T-helper 17 cell (primary cell): ENCODE measurements at regions not wholly inside any gene's neighbourhood (a gene's known extent, or its start where the extent isn't known, plus 50 kb on each side); places are given as distances from the start of the nearest gene placed in this dataset.

Experiments used
- ATAC-seq: fragments of 150-1000 bp; cut with Tn5 transposase; 2 replicates; pipeline ENCODE4 v1.10.0; 2021; ENCODE audit warnings: mild to moderate bottlenecking, moderate library complexity
- DNase-seq, 3 donors: peaks; one replicate each; pipeline versions ENCODE4 v3.0.0 to v3.0.0-alpha.2; 2020 to 2021
- H3K9me3 ChIP-seq: one replicate; pipeline ENCODE4 v1.7.0; 2013; ENCODE audit warnings: low read length, mild to moderate bottlenecking; ENCODE audit not compliant: control insufficient read depth, poor library complexity, severe bottlenecking
- H3K27ac Mint-ChIP-seq: one replicate; pipeline ENCODE4 v1.8.0; 2022; ENCODE audit warnings: mild to moderate bottlenecking, moderate library complexity, mixed read lengths
- H3K27me3 Mint-ChIP-seq: one replicate; pipeline ENCODE4 v1.8.0; 2022; ENCODE audit warnings: mixed read lengths
- H3K36me3 Mint-ChIP-seq: one replicate; pipeline ENCODE4 v1.8.0; 2022; ENCODE audit warnings: low read depth, mixed read lengths
- H3K4me1 Mint-ChIP-seq: one replicate; pipeline ENCODE4 v1.8.0; 2022; ENCODE audit warnings: mild to moderate bottlenecking, mixed read lengths
- H3K4me3 Mint-ChIP-seq: one replicate; pipeline ENCODE4 v1.8.0; 2022; ENCODE audit warnings: mild to moderate bottlenecking, moderate library complexity, mixed read lengths

DNA sequence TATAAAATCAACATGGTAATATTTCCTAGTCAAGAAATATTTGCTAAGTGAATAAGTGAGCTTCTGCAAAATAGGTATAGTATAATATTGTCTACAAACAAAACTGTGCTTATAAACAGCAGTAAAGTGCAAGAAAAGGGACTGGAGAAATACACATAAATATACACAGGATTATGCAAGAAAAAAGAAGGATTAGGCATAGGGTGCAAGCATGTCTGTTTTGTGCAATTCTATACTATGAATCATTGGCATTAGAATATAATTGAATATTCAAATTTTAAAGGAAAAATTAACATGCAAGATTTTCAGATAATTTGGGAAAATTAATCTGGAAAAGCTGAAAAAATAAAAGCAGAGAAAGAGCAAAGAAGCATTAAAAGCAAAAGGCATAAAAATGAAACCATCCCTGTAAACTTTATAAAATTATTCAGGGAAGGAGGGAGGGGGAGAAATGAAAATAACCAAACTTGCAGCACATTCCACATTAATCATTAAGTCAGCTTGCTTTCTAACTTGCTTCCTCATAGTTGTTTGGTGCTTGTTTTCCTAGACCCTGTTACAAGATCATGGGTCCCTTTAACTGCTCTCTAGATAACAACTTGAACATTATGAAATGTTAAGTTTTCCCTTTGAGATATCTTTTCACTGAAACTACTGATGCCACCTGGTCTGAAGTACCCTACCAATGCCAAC is 147.4 kb upstream of the STAC start:
- no peak for ATAC-seq
- Mint-ChIP-seq H3K4me3 (no peak overlapping the region), H3K36me3 (no peaks in the 10 kb centered on the region), H3K27ac (no peak overlapping the region), H3K4me1 (no peaks in the 10 kb centered on the region), H3K27me3 (no peaks in the 10 kb centered on the region)
- no peaks in the 10 kb centered on the region for H3K9me3 ChIP-seq
- no peak for DNase-seq

- no peak overlapping the region for H3K4me3 Mint-ChIP-seq
- no peaks in the 10 kb centered on the region for H3K27me3 Mint-ChIP-seq
- no peaks in the 10 kb centered on the region for H3K4me1 Mint-ChIP-seq
- ATAC-seq: no peak
- no peak for DNase-seq
- no peak overlapping the region for H3K27ac Mint-ChIP-seq
- no peaks in the 10 kb centered on the region for H3K36me3 Mint-ChIP-seq
- no peaks in the 10 kb centered on the region for H3K9me3 ChIP-seq
Observed at GRCh38 chr3:36244728-36245127, 135.6 kb upstream of the STAC start.

DNA sequence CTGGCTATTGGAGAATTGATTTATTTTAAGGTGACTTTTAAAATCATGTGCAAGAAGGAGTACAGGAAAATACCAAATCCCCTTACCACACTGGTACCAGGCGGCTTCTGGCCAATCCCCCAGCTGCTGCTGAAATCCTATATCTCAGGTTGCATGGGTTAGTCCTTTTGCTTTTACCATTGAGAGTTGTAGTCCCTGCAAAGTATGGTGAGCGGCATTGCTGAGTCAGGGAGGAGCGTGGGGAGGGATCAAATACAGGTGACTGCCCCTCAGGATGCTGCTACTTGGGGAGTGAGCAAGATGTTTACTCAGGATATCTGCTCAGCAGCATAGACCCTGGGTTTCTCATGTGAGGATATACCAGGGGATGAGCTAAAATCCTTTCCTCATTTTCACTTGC is 131.9 kb upstream of the STAC start:
- no peaks in the 10 kb centered on the region for H3K4me1 Mint-ChIP-seq
- DNase-seq: no peak
- no peaks in the 10 kb centered on the region for H3K36me3 Mint-ChIP-seq
- no peaks in the 10 kb centered on the region for H3K9me3 ChIP-seq
- H3K4me3 Mint-ChIP-seq: no peak overlapping the region
- no peak for ATAC-seq
- H3K27ac Mint-ChIP-seq: no peak overlapping the region
- H3K27me3 Mint-ChIP-seq: no peaks in the 10 kb centered on the region

DNA sequence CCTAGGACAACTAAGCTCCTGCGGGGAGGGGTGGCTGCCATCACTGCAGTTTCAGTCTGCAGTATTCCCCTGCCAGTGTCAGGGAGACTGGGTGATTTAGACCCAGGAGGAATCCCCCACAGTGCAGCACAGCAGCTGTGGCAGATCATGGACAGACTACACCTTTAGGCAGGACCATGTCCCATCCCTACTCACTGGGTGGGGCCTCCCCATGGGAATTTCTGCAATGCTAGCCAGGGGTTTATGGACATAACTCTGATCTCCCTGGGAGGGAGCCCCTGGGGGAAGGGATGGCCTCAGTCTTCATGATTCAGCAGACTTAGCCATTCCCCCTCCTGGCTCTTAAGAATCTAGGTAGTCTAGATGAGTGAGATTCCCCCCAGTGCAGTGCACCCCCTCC is 130.1 kb upstream of the STAC start:
- Mint-ChIP-seq H3K27ac (no peak overlapping the region), H3K36me3 (no peaks in the 10 kb centered on the region), H3K4me3 (no peak overlapping the region), H3K4me1 (no peaks in the 10 kb centered on the region), H3K27me3 (no peaks in the 10 kb centered on the region)
- no peaks in the 10 kb centered on the region for H3K9me3 ChIP-seq
- ATAC-seq: no peak
- no peak for DNase-seq

DNA sequence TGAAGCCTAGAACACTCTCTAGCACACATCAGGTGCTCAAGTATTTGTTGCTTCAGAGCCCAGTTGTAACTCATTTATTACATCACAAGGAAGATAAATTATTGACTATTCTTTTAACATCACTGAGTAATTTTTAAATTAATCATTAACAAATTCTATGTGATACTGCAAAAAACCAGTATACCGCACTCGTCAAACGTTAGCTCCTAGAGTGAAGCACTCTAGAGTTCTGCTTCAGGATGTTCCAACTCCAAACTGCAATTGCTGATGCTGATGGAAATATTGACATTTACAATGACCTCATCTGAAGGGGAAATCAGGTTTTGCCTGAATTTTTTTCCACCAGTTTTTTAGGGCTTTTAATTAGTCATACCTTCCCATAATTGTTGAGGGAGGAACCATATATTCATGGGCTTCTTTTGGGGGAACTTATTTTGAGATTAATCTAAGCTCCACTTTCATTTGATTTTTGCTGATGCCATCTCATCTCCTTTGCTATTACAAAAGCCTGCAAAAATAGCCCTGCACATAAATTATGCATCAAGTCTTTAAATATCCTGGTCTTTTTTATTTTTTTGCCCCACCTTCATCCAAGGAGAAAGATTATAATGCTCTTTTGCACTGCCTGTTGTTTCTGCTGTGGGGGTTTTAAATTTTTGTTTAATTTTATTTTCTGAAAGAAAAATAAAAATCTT is 123.0 kb upstream of the STAC start:
- H3K4me1 Mint-ChIP-seq: no peaks in the 10 kb centered on the region
- no peaks in the 10 kb centered on the region for H3K27me3 Mint-ChIP-seq
- no peak overlapping the region for H3K4me3 Mint-ChIP-seq
- ATAC-seq (no peak), DNase-seq (no peak)
- no peaks in the 10 kb centered on the region for H3K36me3 Mint-ChIP-seq
- H3K9me3 ChIP-seq: no peaks in the 10 kb centered on the region
- H3K27ac Mint-ChIP-seq: no peak overlapping the region

- no peak for ATAC-seq
- Mint-ChIP-seq H3K27me3 (no peaks in the 10 kb centered on the region), H3K4me3 (no peak overlapping the region), H3K36me3 (no peaks in the 10 kb centered on the region), H3K4me1 (no peaks in the 10 kb centered on the region), H3K27ac (no peak overlapping the region)
- no peak for DNase-seq
- no peaks in the 10 kb centered on the region for H3K9me3 ChIP-seq
Observed at GRCh38 chr3:36258421-36258820, 121.9 kb upstream of the STAC start.

DNA sequence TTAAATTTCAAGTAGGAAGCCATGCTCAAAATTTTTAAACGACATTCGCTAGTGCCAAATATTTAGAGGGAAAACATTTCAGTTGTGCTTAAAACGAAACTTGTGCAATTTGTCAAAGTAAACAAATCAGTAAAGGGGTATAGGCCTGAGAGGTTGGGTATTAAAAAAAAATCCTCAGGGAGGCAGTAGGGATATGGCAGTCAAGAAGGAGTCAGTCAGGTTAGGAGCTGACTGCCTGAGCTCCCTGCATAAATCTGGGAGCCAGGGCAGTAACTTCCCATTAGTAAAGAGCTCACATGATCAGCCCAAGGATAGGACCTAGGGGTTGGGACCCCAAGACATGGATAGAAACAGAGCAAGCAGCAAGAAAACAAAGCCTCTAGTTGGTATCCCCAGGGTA is 120.7 kb upstream of the STAC start:
- H3K27ac Mint-ChIP-seq: no peak overlapping the region
- DNase-seq (no peak), ATAC-seq (no peak)
- no peaks in the 10 kb centered on the region for H3K36me3 Mint-ChIP-seq
- H3K4me1 Mint-ChIP-seq: no peaks in the 10 kb centered on the region
- no peak overlapping the region for H3K4me3 Mint-ChIP-seq
- H3K9me3 ChIP-seq: no peaks in the 10 kb centered on the region
- no peaks in the 10 kb centered on the region for H3K27me3 Mint-ChIP-seq

GRCh38 chr3:36269274-36269673 is 111.0 kb upstream of the STAC start:
- Mint-ChIP-seq H3K4me1 (no peaks in the 10 kb centered on the region), H3K27ac (no peak overlapping the region), H3K36me3 (no peaks in the 10 kb centered on the region), H3K27me3 (no peaks in the 10 kb centered on the region), H3K4me3 (no peak overlapping the region)
- ATAC-seq (no peak), DNase-seq (no peak)
- H3K9me3 ChIP-seq: no peaks in the 10 kb centered on the region

DNA sequence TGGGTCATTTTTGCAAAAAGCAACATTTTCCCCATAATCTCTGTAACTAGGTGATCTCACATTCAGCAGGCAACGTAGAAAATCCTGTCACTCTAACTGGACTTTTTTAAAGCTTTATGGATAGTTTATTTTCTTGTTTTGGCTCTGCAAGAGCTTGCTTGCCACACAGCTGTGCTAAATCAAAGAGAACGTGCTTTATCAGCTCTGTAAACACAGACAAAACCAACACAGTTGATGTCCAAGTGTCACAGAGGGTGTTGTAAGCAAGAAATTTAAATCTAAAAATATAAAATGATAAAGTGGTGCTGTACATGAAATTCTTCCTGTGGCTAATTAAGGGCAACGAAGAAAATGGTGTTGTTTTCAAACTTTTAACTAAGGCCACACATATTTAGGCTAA is 97.5 kb upstream of the STAC start:
- DNase-seq: no peak
- H3K36me3 Mint-ChIP-seq: no peaks in the 10 kb centered on the region
- no peak overlapping the region for H3K27ac Mint-ChIP-seq
- no peaks in the 10 kb centered on the region for H3K9me3 ChIP-seq
- ATAC-seq: no peak
- H3K4me1 Mint-ChIP-seq: no peaks in the 10 kb centered on the region
- no peaks in the 10 kb centered on the region for H3K27me3 Mint-ChIP-seq
- H3K4me3 Mint-ChIP-seq: no peak overlapping the region

GRCh38 chr3:36295296-36295695 is 85.0 kb upstream of the STAC start:
- DNase-seq (no peak), ATAC-seq (no peak)
- Mint-ChIP-seq H3K4me1 (no peaks in the 10 kb centered on the region), H3K36me3 (no peaks in the 10 kb centered on the region), H3K27ac (no peak overlapping the region), H3K27me3 (no peaks in the 10 kb centered on the region), H3K4me3 (no peak overlapping the region)
- H3K9me3 ChIP-seq: no peaks in the 10 kb centered on the region

- no peaks in the 10 kb centered on the region for H3K9me3 ChIP-seq
- no peaks in the 10 kb centered on the region for H3K36me3 Mint-ChIP-seq
- DNase-seq (no peak), ATAC-seq (no peak)
- no peaks in the 10 kb centered on the region for H3K4me1 Mint-ChIP-seq
- no peak overlapping the region for H3K4me3 Mint-ChIP-seq
- H3K27ac Mint-ChIP-seq: no peak overlapping the region
- no peaks in the 10 kb centered on the region for H3K27me3 Mint-ChIP-seq
Observed at GRCh38 chr3:36297195-36297594, 83.1 kb upstream of the STAC start.

DNA sequence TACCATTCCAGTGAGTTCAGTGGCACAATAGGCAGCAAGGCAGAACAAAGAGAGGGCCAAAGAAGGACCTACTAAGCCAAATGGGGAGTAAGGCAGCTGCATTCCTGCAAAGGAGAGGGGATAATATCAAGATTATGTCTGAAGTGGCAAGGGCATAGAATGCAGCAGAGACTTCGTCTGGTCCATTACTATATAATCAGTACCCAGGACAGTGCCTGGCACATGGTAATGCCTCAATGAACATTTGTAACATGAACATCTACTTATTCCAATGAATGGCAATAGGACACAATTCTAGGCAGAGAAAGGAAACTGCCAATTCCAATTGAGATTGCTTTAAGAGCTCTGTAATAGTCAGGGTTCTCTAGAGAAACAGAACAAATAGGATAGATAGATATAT is 82.1 kb upstream of the STAC start:
- H3K27ac Mint-ChIP-seq: no peak overlapping the region
- no peak for ATAC-seq
- no peaks in the 10 kb centered on the region for H3K4me1 Mint-ChIP-seq
- H3K9me3 ChIP-seq: no peaks in the 10 kb centered on the region
- no peaks in the 10 kb centered on the region for H3K27me3 Mint-ChIP-seq
- H3K4me3 Mint-ChIP-seq: no peak overlapping the region
- DNase-seq: no peak
- H3K36me3 Mint-ChIP-seq: no peaks in the 10 kb centered on the region

- DNase-seq (no peak), ATAC-seq (no peak)
- no peaks in the 10 kb centered on the region for H3K9me3 ChIP-seq
- Mint-ChIP-seq H3K4me1 (no peaks in the 10 kb centered on the region), H3K4me3 (no peak overlapping the region), H3K27me3 (no peaks in the 10 kb centered on the region), H3K27ac (no peak overlapping the region), H3K36me3 (no peaks in the 10 kb centered on the region)
Observed at GRCh38 chr3:36302158-36302509, 78.2 kb upstream of the STAC start.

- H3K4me1 Mint-ChIP-seq: no peaks in the 10 kb centered on the region
Observed at GRCh38 chr3:36302626-36303025, 77.7 kb upstream of the STAC start.

More at GRCh38 chr3:36302626-36303025, 77.7 kb upstream of the STAC start:
- H3K27ac Mint-ChIP-seq: no peak overlapping the region
- H3K36me3 Mint-ChIP-seq: no peaks in the 10 kb centered on the region
- no peak for DNase-seq
- H3K9me3 ChIP-seq: no peaks in the 10 kb centered on the region
- no peak for ATAC-seq
- H3K4me3 Mint-ChIP-seq: no peak overlapping the region
- no peaks in the 10 kb centered on the region for H3K27me3 Mint-ChIP-seq
